Fibroblast of mammary gland (primary cell): ENCODE measurements at regions not wholly inside any gene's neighbourhood (a gene's known extent, or its start where the extent isn't known, plus 50 kb on each side); places are given as distances from the start of the nearest gene placed in this dataset.

ENCODE experiments used
- DNase-seq: peaks from one replicate; pipeline ENCODE4 v3.0.0-alpha.2; 2010; ENCODE audit warnings: low read depth
- H3K4me3 ChIP-seq: 2 replicates; pipeline ENCODE4 v1.5.1; 2011; ENCODE audit warnings: low read depth, mild to moderate bottlenecking, low read length, moderate library complexity; ENCODE audit not compliant: control insufficient read depth
- TF ChIP-seq, protein P1 (sequence below): conservative IDR thresholded peaks from 2 replicates; pipeline ENCODE4 v1.5.1; 2011; ENCODE audit warnings: low read depth, low read length, inconsistent platforms; ENCODE audit not compliant: control insufficient read depth, insufficient read depth

DNA sequence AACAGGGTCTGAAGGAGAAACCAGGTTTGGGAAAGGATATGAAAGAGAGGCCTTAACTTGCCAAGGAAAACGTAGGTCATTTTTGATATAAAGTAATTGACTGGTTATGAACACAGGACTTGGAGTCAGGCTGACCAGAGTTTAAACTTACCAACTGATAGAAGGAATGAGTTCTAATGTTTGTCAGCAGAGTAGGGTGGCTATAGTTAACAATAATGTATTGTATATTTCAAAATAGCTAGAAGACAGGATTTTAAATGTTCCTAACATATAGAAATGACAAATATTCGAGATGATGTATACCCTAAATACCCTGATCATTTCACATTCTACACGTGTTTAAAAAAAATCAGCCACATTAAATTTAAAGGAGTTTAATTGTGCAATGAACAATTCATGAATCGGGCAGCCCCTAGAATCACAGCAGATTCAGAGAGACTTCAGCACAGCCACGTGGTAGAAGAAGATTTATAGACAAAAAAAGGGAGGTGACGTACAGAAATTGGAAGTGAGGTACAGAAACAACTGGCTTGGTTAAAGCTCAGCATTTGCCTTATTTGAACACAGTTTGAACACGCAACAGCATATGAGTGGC is 52.5 kb upstream of the PLEKHG7 start:
- DNase-seq, result no peak
- no peak overlapping the region for H3K4me3 ChIP-seq
- TF ChIP-seq, protein P1, sequence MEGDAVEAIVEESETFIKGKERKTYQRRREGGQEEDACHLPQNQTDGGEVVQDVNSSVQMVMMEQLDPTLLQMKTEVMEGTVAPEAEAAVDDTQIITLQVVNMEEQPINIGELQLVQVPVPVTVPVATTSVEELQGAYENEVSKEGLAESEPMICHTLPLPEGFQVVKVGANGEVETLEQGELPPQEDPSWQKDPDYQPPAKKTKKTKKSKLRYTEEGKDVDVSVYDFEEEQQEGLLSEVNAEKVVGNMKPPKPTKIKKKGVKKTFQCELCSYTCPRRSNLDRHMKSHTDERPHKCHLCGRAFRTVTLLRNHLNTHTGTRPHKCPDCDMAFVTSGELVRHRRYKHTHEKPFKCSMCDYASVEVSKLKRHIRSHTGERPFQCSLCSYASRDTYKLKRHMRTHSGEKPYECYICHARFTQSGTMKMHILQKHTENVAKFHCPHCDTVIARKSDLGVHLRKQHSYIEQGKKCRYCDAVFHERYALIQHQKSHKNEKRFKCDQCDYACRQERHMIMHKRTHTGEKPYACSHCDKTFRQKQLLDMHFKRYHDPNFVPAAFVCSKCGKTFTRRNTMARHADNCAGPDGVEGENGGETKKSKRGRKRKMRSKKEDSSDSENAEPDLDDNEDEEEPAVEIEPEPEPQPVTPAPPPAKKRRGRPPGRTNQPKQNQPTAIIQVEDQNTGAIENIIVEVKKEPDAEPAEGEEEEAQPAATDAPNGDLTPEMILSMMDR, result no peak

GRCh38 chr12:92649511-92650227 is 53.1 kb upstream of the PLEKHG7 start:
- peak; percentile 91 for DNase-seq
- TF ChIP-seq, protein P1, result peak; percentile 84
- no peak overlapping the region for H3K4me3 ChIP-seq

GRCh38 chr12:92648242-92649031 is 54.4 kb upstream of the PLEKHG7 start:
- peak; percentile 14 for DNase-seq
- TF ChIP-seq, protein P1, result no peak

DNA sequence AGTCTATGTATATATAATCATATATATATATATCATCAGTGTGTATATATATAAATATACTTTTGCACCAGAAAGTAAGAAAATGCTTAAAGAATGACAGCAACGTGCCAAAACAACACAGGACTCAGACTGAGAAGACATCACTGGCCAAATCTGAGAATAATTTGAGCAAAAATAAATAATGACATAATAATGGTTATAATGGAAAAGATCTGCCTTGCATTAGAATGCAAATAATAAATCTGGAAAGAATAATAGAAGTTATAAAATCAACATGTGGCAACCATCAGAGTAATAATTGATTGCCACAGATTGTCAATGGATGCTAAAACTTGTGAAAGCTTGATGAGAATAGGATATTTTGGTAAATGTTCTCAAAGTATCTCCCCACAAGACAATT is 61.5 kb upstream of the PLEKHG7 start:
- no peak for DNase-seq
- H3K4me3 ChIP-seq, result no peak overlapping the region
- TF ChIP-seq, protein P1, result no peak

More at GRCh38 chr12:92648242-92649031, 54.4 kb upstream of the PLEKHG7 start:
- no peak overlapping the region for H3K4me3 ChIP-seq

GRCh38 chr12:92640691-92641090 is 62.1 kb upstream of the PLEKHG7 start:
- no peak for DNase-seq
- no peak overlapping the region for H3K4me3 ChIP-seq
- TF ChIP-seq, protein P1, result no peak

DNA sequence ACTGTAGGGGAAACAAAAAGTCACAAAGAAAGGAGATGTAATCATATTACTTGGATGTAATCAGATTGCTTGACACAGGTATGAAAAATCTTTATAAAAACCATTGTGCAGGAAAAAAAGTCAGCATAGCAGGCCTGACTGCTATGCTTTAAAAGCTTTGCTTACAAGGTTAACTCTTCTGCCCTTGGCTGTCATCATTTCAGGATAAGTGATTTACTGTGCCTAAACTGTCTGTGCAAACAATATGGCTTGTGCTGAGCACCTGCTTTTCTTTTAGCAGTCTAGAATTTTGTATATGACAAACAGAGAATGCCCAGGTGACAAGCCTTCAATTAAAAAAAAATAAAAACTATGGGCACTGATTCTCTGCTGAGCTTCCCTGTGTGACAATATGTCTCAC is 63.8 kb upstream of the PLEKHG7 start:
- no peak for DNase-seq
- no peak overlapping the region for H3K4me3 ChIP-seq
- TF ChIP-seq, protein P1, result no peak
